Hepatocyte (in vitro differentiated cells): ENCODE measurements at regions not wholly inside any gene's neighbourhood (a gene's known extent, or its start where the extent isn't known, plus 50 kb on each side); places are given as distances from the start of the nearest gene placed in this dataset.
"Not testable (repeated sequence)": the region's sequence is repeated elsewhere in the genome, so short reads cannot be mapped to it uniquely, and the experiment has no call there.

Experiments
- DNase-seq: peaks from one replicate; pipeline ENCODE4 v3.0.0-alpha.2; 2016; ENCODE audit warnings: low spot score
- H2AFZ ChIP-seq: fragments of 200-600 bp; sonication (generic); 2 replicates; pipeline ENCODE4 v1.6.0; 2016; ENCODE audit warnings: antibody characterized with exemption, mild to moderate bottlenecking
- H3K27ac ChIP-seq: fragments of 200-600 bp; sonication (generic); 2 replicates; pipeline ENCODE4 v1.5.1; 2016; ENCODE audit warnings: mild to moderate bottlenecking
- H3K27me3 ChIP-seq: fragments of 200-600 bp; sonication (generic); 2 replicates; pipeline ENCODE4 v1.6.1; 2016
- H3K36me3 ChIP-seq: fragments of 200-600 bp; sonication (generic); replicated peaks from 2 replicates; pipeline ENCODE4 v1.5.1; 2016; ENCODE audit warnings: low read depth; ENCODE audit not compliant: insufficient read depth
- H3K4me1 ChIP-seq: fragments of 200-600 bp; sonication (generic); 2 replicates; pipeline ENCODE4 v1.5.1; 2016; ENCODE audit warnings: mild to moderate bottlenecking, moderate library complexity; ENCODE audit not compliant: insufficient read depth
- H3K4me2 ChIP-seq: fragments of 200-600 bp; sonication (generic); 2 replicates; pipeline ENCODE4 v1.6.0; 2016
- H3K4me3 ChIP-seq: fragments of 200-600 bp; sonication (generic); 2 replicates; pipeline ENCODE4 v1.5.1; 2016; ENCODE audit warnings: mild to moderate bottlenecking
- H3K79me2 ChIP-seq: fragments of 200-600 bp; sonication (generic); 2 replicates; pipeline ENCODE4 v1.6.0; 2017; ENCODE audit warnings: mild to moderate bottlenecking
- H3K9me2 ChIP-seq: fragments of 200-600 bp; sonication (generic); replicated peaks from 2 replicates; pipeline ENCODE4 v1.6.0; 2017; ENCODE audit warnings: mild to moderate bottlenecking; ENCODE audit not compliant: insufficient read depth
- H3K9me3 ChIP-seq: fragments of 200-600 bp; sonication (generic); 2 replicates; pipeline ENCODE4 v1.5.1; 2016; ENCODE audit warnings: low read depth, mild to moderate bottlenecking
- H4K20me1 ChIP-seq: fragments of 200-600 bp; sonication (generic); 2 replicates; pipeline ENCODE4 v1.6.0; 2016; ENCODE audit warnings: mild to moderate bottlenecking; ENCODE audit not compliant: insufficient read depth, poor library complexity, severe bottlenecking
- EZH2 ChIP-seq: fragments of 200-600 bp; sonication (generic); IDR thresholded peaks from 2 replicates; pipeline ENCODE4 v1.6.1; 2016; ENCODE audit warnings: antibody characterized with exemption, mild to moderate bottlenecking, borderline replicate concordance
- EZH2phosphoT487 ChIP-seq: fragments of 200-600 bp; sonication (generic); IDR thresholded peaks from one replicate; pipeline ENCODE4 v1.6.1; 2018; ENCODE audit warnings: antibody characterized with exemption, mild to moderate bottlenecking, low read depth, moderate library complexity; ENCODE audit not compliant: unreplicated experiment, severe bottlenecking
- WGBS: methylation state at CpG from one replicate; pipeline ENCODE4 v1.1.6; 2016; ENCODE audit warnings: low lambda C conversion rate; ENCODE audit errors: missing lambda C conversion rate; 5-methylcytosine and 5-hydroxymethylcytosine counted together
- TF ChIP-seq, protein P1 (sequence below): fragments of 200-600 bp; sonication (generic); IDR thresholded peaks from 2 replicates; pipeline ENCODE4 v1.5.1; 2016; ENCODE audit warnings: antibody characterized with exemption, mild to moderate bottlenecking; ENCODE audit not compliant: poor library complexity

DNA sequence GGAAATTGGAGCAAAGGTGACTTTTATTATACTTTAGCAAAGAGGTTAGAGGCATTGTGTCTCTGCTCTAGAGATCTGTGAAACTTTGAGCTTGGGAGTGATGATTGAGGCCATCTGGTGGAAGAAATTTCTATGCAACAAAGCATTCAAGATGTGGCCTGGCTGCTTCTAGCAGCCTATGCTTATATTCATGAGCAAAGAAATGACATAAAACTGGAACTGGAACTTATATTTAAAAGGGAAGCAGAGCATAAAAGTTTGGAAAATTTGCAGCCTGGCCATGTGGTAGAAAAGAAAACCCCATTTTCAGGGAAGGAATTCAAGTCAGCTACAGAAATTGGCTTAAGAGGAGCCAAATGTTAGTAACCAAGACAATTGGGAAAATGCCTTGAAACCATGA lies 70.4 kb downstream of the SDR9C7 start:
- peaks cover 13% of the 10 kb centered on the region for H3K9me3 ChIP-seq
- no peaks in the 10 kb centered on the region for H3K79me2 ChIP-seq

DNA sequence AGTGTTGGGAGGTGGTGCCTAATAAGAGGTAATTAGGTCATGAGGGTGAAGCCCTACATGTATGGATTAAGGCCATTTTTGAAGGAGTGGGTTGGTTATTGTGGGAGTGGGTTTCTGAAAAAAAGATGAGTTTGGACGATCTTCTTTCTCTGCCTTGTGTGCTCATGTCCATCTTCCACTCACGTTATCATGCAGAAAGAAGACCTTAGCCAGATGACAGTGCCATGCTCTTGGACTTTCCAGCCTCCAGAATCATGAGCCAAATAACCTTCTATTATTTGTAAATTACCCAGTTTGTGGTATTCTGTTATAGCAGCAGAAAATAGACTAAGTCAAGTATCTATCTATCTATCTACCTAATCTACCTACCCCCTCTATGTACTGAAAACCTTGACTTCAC lies 71.9 kb downstream of the SDR9C7 start:
- WGBS, result 70% methylated on average over 2 of the region's 2 CpGs
- Histone ChIP-seq H3K36me3 (no peaks in the 10 kb centered on the region), H3K9me3 (peaks cover 13% of the 10 kb centered on the region), H3K9me2 (no peaks in the 10 kb centered on the region), H3K79me2 (no peaks in the 10 kb centered on the region), H3K4me1 (no peaks in the 10 kb centered on the region), H3K4me3 (no peak overlapping the region), H3K27me3 (no peaks in the 10 kb centered on the region), H4K20me1 (no peaks in the 10 kb centered on the region), H3K4me2 (no peak overlapping the region), H2AFZ (no peak overlapping the region), H3K27ac (no peak overlapping the region)
- DNase-seq, result no peak
- no peak for TF ChIP-seq EZH2phosphoT487
- TF ChIP-seq, protein P1, sequence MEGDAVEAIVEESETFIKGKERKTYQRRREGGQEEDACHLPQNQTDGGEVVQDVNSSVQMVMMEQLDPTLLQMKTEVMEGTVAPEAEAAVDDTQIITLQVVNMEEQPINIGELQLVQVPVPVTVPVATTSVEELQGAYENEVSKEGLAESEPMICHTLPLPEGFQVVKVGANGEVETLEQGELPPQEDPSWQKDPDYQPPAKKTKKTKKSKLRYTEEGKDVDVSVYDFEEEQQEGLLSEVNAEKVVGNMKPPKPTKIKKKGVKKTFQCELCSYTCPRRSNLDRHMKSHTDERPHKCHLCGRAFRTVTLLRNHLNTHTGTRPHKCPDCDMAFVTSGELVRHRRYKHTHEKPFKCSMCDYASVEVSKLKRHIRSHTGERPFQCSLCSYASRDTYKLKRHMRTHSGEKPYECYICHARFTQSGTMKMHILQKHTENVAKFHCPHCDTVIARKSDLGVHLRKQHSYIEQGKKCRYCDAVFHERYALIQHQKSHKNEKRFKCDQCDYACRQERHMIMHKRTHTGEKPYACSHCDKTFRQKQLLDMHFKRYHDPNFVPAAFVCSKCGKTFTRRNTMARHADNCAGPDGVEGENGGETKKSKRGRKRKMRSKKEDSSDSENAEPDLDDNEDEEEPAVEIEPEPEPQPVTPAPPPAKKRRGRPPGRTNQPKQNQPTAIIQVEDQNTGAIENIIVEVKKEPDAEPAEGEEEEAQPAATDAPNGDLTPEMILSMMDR, result no peak
- no peak for TF ChIP-seq EZH2

More for the DNA sequence above, 70.4 kb downstream of the SDR9C7 start:
- no peak for DNase-seq
- Histone ChIP-seq H3K4me2 (no peak overlapping the region), H3K36me3 (no peaks in the 10 kb centered on the region), H3K4me1 (no peaks in the 10 kb centered on the region), H3K27ac (no peak overlapping the region), H3K9me2 (no peaks in the 10 kb centered on the region), H3K4me3 (no peak overlapping the region), H4K20me1 (no peaks in the 10 kb centered on the region), H2AFZ (no peak overlapping the region), H3K27me3 (no peaks in the 10 kb centered on the region)
- TF ChIP-seq, protein P1, result no peak
- TF ChIP-seq EZH2 (no peak), EZH2phosphoT487 (no peak)

DNA sequence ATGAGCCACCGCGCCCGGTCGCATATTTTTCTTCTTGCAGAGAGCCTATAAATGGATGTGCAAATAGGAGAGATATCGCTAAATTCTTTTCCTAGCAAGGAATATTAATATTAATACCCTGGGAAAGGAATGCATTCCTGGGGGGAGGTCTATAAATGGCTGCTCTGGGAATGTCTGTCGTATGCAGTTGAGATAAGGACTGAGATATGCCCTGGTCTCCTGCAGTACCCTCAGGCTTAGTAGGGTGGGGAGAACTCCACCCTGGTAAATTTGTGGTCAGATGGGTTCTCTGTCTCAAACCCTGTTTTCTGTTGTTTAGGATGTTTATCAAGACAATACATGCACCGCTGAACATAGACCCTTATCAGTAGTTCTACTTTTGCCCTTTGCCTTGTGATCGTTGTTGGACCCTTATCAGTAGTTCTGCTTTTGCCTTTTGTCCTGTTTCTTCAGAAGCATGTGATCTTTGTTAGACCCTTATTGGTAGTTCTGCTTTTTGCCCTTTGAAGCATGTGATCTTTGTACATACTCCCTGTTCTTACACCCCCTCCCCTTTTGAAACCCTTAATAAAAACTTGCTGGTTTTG lies 80.7 kb downstream of the SDR9C7 start:
- not testable (repeated sequence) for H3K9me3 ChIP-seq, H3K36me3 ChIP-seq, H4K20me1 ChIP-seq, DNase-seq, H3K4me3 ChIP-seq, H3K4me2 ChIP-seq, H2AFZ ChIP-seq, H3K27me3 ChIP-seq, H3K27ac ChIP-seq, H3K79me2 ChIP-seq, H3K4me1 ChIP-seq, H3K9me2 ChIP-seq
- WGBS, result 88% methylated on average over 7 of the region's 8 CpGs

DNA sequence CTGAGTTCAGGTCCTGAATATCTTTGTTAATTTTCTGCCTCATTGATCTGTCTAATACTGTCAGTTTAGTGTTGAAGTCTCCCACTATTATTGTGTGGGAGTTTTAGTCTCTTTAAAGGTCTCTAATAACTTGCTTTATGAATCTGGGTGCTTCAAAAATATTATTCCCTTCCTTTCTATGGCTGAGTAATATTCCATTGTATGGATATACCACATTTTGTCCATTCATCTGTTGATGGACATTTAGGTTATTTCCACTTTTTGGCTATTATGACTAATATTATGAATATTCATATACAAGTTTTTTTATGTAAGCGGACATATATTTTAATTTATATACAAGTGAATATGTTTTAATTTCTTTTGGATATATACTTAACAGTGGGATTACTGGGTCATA lies 82.7 kb downstream of the SDR9C7 start:
- no peaks in the 10 kb centered on the region for H3K79me2 ChIP-seq
- H3K4me2 ChIP-seq, result no peak overlapping the region
- no peaks in the 10 kb centered on the region for H3K27me3 ChIP-seq
- no peak for TF ChIP-seq EZH2phosphoT487
- TF ChIP-seq, protein P1, result no peak
- no peak for TF ChIP-seq EZH2
- no peak overlapping the region for H2AFZ ChIP-seq
- H3K27ac ChIP-seq, result no peak overlapping the region
- H3K36me3 ChIP-seq, result no peaks in the 10 kb centered on the region
- H3K4me3 ChIP-seq, result no peak overlapping the region
- no peaks in the 10 kb centered on the region for H4K20me1 ChIP-seq
- no peaks in the 10 kb centered on the region for H3K9me3 ChIP-seq
- no peaks in the 10 kb centered on the region for H3K4me1 ChIP-seq
- H3K9me2 ChIP-seq, result no peaks in the 10 kb centered on the region
- 100% methylated on average over 1 of the region's 1 CpG for WGBS
- DNase-seq, result no peak
